Ishikawa (cell line): ENCODE measurements at regions not wholly inside any gene's neighbourhood (a gene's known extent, or its start where the extent isn't known, plus 50 kb on each side); places are given as distances from the start of the nearest gene placed in this dataset.

Source experiments
- CEBPB ChIP-seq: IDR thresholded peaks from 2 replicates; pipeline ENCODE4 v1.6.1; 2012
- CREB1 ChIP-seq: IDR thresholded peaks from 2 replicates; pipeline ENCODE4 v1.6.1; 2012; ENCODE audit warnings: low read depth
- EGR1 ChIP-seq: IDR thresholded peaks from 2 replicates; pipeline ENCODE4 v1.6.1; 2012
- EP300 ChIP-seq: IDR thresholded peaks from 2 replicates; pipeline ENCODE4 v1.6.1; 2012; ENCODE audit warnings: borderline replicate concordance
- FOXM1 ChIP-seq: IDR thresholded peaks from 2 replicates; pipeline ENCODE4 v1.6.1; 2012; ENCODE audit warnings: low read depth, borderline replicate concordance
- NFIC ChIP-seq: IDR thresholded peaks from 2 replicates; pipeline ENCODE4 v1.6.1; 2012
- RAD21 ChIP-seq: IDR thresholded peaks from 2 replicates; pipeline ENCODE4 v1.6.1; 2012; ENCODE audit warnings: low read depth
- TAF1 ChIP-seq: IDR thresholded peaks from 2 replicates; pipeline ENCODE4 v1.6.1; 2012; ENCODE audit warnings: low read depth, mild to moderate bottlenecking
- TEAD4 ChIP-seq: IDR thresholded peaks from 2 replicates; pipeline ENCODE4 v1.6.1; 2012
- YY1 ChIP-seq: IDR thresholded peaks from 2 replicates; pipeline ENCODE4 v1.6.1; 2012; ENCODE audit warnings: low read depth
- ZBTB7A ChIP-seq: IDR thresholded peaks from 2 replicates; pipeline ENCODE4 v1.6.1; 2012; ENCODE audit warnings: low read depth
- TF ChIP-seq, protein P1 (sequence below): IDR thresholded peaks from 2 replicates; pipeline ENCODE4 v1.6.1; 2012; ENCODE audit warnings: low read depth, mild to moderate bottlenecking
- TF ChIP-seq, protein P2 (sequence below): IDR thresholded peaks from 2 replicates; pipeline ENCODE4 v1.6.1; 2012

DNA sequence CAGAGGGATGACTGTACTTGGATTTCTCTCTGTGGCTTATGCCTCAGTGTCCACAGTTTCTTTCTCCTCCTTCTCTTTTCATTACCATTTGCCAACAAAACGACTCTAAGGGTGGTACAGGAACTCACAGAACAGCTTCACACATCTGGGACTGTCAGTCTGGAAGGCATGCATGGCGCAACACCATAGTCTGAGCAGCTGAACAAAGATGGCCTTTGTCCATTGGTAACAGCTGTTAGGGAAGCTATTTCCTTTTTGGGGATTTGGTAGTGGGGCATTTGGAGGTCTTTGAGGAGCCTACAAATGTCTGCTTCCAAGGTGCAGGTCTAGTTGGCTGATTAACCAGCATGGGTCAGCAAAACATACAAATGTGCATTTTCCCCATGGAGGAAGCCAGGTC is 81.4 kb upstream of the PCDH8 start:
- TF ChIP-seq CREB1 (no peak), NFIC (no peak), FOXM1 (no peak), EP300 (no peak), RAD21 (no peak), ZBTB7A (no peak), TAF1 (no peak), EGR1 (no peak), TEAD4 (no peak), CEBPB (no peak), YY1 (no peak)
- TF ChIP-seq, protein P1, sequence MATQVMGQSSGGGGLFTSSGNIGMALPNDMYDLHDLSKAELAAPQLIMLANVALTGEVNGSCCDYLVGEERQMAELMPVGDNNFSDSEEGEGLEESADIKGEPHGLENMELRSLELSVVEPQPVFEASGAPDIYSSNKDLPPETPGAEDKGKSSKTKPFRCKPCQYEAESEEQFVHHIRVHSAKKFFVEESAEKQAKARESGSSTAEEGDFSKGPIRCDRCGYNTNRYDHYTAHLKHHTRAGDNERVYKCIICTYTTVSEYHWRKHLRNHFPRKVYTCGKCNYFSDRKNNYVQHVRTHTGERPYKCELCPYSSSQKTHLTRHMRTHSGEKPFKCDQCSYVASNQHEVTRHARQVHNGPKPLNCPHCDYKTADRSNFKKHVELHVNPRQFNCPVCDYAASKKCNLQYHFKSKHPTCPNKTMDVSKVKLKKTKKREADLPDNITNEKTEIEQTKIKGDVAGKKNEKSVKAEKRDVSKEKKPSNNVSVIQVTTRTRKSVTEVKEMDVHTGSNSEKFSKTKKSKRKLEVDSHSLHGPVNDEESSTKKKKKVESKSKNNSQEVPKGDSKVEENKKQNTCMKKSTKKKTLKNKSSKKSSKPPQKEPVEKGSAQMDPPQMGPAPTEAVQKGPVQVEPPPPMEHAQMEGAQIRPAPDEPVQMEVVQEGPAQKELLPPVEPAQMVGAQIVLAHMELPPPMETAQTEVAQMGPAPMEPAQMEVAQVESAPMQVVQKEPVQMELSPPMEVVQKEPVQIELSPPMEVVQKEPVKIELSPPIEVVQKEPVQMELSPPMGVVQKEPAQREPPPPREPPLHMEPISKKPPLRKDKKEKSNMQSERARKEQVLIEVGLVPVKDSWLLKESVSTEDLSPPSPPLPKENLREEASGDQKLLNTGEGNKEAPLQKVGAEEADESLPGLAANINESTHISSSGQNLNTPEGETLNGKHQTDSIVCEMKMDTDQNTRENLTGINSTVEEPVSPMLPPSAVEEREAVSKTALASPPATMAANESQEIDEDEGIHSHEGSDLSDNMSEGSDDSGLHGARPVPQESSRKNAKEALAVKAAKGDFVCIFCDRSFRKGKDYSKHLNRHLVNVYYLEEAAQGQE: no peak
- TF ChIP-seq, protein P2, sequence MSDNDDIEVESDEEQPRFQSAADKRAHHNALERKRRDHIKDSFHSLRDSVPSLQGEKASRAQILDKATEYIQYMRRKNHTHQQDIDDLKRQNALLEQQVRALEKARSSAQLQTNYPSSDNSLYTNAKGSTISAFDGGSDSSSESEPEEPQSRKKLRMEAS: no peak
